ENCODE measurements at regions not wholly inside any gene's neighbourhood (a gene's known extent, or its start where the extent isn't known, plus 50 kb on each side); places are given as distances from the start of the nearest gene placed in this dataset.

GRCh38 chr7:68244389-68244788, 1247.8 kb downstream of the TYW1 start:
- no peak overlapping the region for H3K4me2 ChIP-seq (ENCODE audit: insufficient read depth in 1 of 2, low read depth in 2 of 2, low read length in 2 of 2)
- H3K79me1 ChIP-seq (ENCODE audit: low read depth, low read length) = no peaks in the 10 kb centered on the region
- no peak overlapping the region for H2AFZ ChIP-seq (ENCODE audit: low read length)
- no peaks in the 10 kb centered on the region for H3K36me3 ChIP-seq (ENCODE audit: control insufficient read depth in 2 of 4, insufficient read depth in 4 of 4, low read length in 3 of 4)
- no peak overlapping the region for H3K4ac ChIP-seq (replicated peaks; ENCODE audit: insufficient read length, low read depth, low read length)
- H3K27ac ChIP-seq (ENCODE audit: low read depth, low read length) = no peak overlapping the region
- FAIRE-seq (no peak), DNase-seq (ENCODE audit: low read depth in 1 of 2, low spot score in 2 of 2) (no peak)
- H2AK5ac ChIP-seq (ENCODE audit: low read depth, low read length) = no peak overlapping the region
- peaks cover 7 to 22% (median 12%) of the 10 kb centered on the region in 4 experiments; a peak in 6 of 7 replicates for H3K4me1 ChIP-seq (replicated peaks in 1 of 4; ENCODE audit: control insufficient read depth in 3 of 4, insufficient read depth in 4 of 4, low read length in 3 of 4)
- no peak overlapping the region for H2BK5ac ChIP-seq (ENCODE audit: low read depth, low read length)
- no peak overlapping the region for H3K23ac ChIP-seq (ENCODE audit: insufficient read length)
- no peak overlapping the region for H4K8ac ChIP-seq (ENCODE audit: extremely low read depth, insufficient read depth, low read length)
- peaks cover 3 to 6% of the 10 kb centered on the region in 2 experiments; a peak in 3 of 4 replicates for H3K9me3 ChIP-seq (ENCODE audit: insufficient read depth in 2 of 2, low read depth in 1 of 2, low read length in 1 of 2)
- H3K79me2 ChIP-seq (ENCODE audit: control insufficient read depth in 1 of 2, insufficient read depth in 2 of 2, low read length in 2 of 2) = no peaks in the 10 kb centered on the region
- ChIA-PET POLR2A (ENCODE audit: partially characterized antibody) (no interaction called here), CTCF (ENCODE audit: partially characterized antibody) (no interaction called here)
- H2BK15ac ChIP-seq (ENCODE audit: low read length) = no peak overlapping the region
- H3K27me3 ChIP-seq (replicated peaks in 1 of 4; ENCODE audit: control insufficient read depth in 3 of 4, extremely low read depth in 1 of 4, insufficient read depth in 3 of 4, low read length in 3 of 4) = peaks cover 0 to 3% (median 0%) of the 10 kb centered on the region in 4 experiments; a peak in 2 of 7 replicates
- no peaks in the 10 kb centered on the region for H4K20me1 ChIP-seq (replicated peaks in 1 of 2; ENCODE audit: control insufficient read depth in 1 of 2, insufficient read depth in 2 of 2, low read length in 2 of 2)
- no peaks in the 10 kb centered on the region; the same call in 1 of the 2 replicates for H3K23me2 ChIP-seq (ENCODE audit: low read depth, low read length)
- no peak overlapping the region for H4K5ac ChIP-seq (ENCODE audit: insufficient read length, low read depth, low read length)
- H3K9ac ChIP-seq (replicated peaks in 1 of 4; ENCODE audit: extremely low read depth in 1 of 4, low read depth in 3 of 4, low read length in 3 of 4) = no peak overlapping the region
- H3K4me3 ChIP-seq (ENCODE audit: extremely low read depth in 1 of 4, insufficient read depth in 2 of 4, low read depth in 3 of 4, low read length in 4 of 4) = no peak overlapping the region
- no peak overlapping the region for H3K14ac ChIP-seq (ENCODE audit: insufficient read length)
- WGBS, 2 experiments (ENCODE audit: extremely low coverage in 1 of 2, insufficient coverage in 1 of 2, insufficient read length in 1 of 2, insufficient replicate concordance in 2 of 2, low coverage in 1 of 2, low lambda C conversion rate in 2 of 2, missing lambda C conversion rate in 1 of 2) = 90% methylated on average over 7 of the region's 7 CpGs; no CpG with 5 or more reads in 1 of the 2 experiments
- no peak overlapping the region; the same call in 1 of the 2 replicates for H2BK12ac ChIP-seq (ENCODE audit: low read depth, low read length)
- H2BK120ac ChIP-seq (replicated peaks; ENCODE audit: low read depth, low read length) = no peak overlapping the region
- H3K56ac ChIP-seq (replicated peaks; ENCODE audit: insufficient read length, low read depth, low read length) = no peak overlapping the region
- no peak overlapping the region for H3K18ac ChIP-seq (ENCODE audit: extremely low read depth, low read length)
- peak overlapping the region; percentile 62; the same call in 1 of the 2 replicates for H2BK20ac ChIP-seq (ENCODE audit: low read length)
- no peak overlapping the region for H4K91ac ChIP-seq (replicated peaks; ENCODE audit: insufficient read length, low read length)
- TF ChIP-seq KDM4A (IDR thresholded peaks at IDR 0.05; ENCODE audit: low read depth, low read length, severe bottlenecking) = no peak
- TF ChIP-seq RBBP5 (IDR thresholded peaks at IDR 0.05; ENCODE audit: borderline replicate concordance, low read depth, low read length) = no peak
- TF ChIP-seq RXRA (IDR thresholded peaks at IDR 0.05; ENCODE audit: insufficient read depth, low read depth, low read length) = no peak
- no peak for TF ChIP-seq CHD2 (IDR thresholded peaks at IDR 0.05; ENCODE audit: low read length)
- TF ChIP-seq, protein P1, sequence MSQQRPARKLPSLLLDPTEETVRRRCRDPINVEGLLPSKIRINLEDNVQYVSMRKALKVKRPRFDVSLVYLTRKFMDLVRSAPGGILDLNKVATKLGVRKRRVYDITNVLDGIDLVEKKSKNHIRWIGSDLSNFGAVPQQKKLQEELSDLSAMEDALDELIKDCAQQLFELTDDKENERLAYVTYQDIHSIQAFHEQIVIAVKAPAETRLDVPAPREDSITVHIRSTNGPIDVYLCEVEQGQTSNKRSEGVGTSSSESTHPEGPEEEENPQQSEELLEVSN (IDR thresholded peaks at IDR 0.05) = no peak
- TF ChIP-seq BRCA1 (IDR thresholded peaks at IDR 0.05; ENCODE audit: low read depth, low read length) = no peak
- no peak for TF ChIP-seq EZH2 (IDR thresholded peaks at IDR 0.05; ENCODE audit: low read depth, low read length, severe bottlenecking)
- TF ChIP-seq SAP30 (IDR thresholded peaks at IDR 0.05; ENCODE audit: insufficient read depth, insufficient replicate concordance, low read length) = no peak
- TF ChIP-seq TAF1 (IDR thresholded peaks at IDR 0.05; ENCODE audit: low read depth, low read length) = no peak
- TF ChIP-seq NANOG (IDR thresholded peaks at IDR 0.05; ENCODE audit: insufficient read depth, low read depth, low read length, poor library complexity, severe bottlenecking) = no peak
- TF ChIP-seq CTBP2 (IDR thresholded peaks at IDR 0.05; ENCODE audit: borderline replicate concordance, insufficient read depth, insufficient read length, low read length) = no peak
- no peak for TF ChIP-seq RNF2 (IDR thresholded peaks at IDR 0.05; ENCODE audit: borderline replicate concordance, low read depth, low read length, missing control alignments, poor library complexity, severe bottlenecking)
- TF ChIP-seq ASH2L (IDR thresholded peaks at IDR 0.05; ENCODE audit: low read length) = no peak

Data from H1 (cell line).